HCT116 (cell line): ENCODE measurements at regions not wholly inside any gene's neighbourhood (a gene's known extent, or its start where the extent isn't known, plus 50 kb on each side); places are given as distances from the start of the nearest gene placed in this dataset.

Source experiments
- ATF3 ChIP-seq: IDR thresholded peaks from 2 replicates; pipeline ENCODE4 v1.6.1; 2012
- CTCF ChIP-seq, 3 experiments: fragments of 200-600 bp in 1 of 3; sonication (generic) in 1 of 3; IDR thresholded peaks in 2 of 3; conservative IDR thresholded peaks in 1 of 3; 2 replicates each; pipeline ENCODE4 v1.5.1; 2012 to 2017; ENCODE audit warnings: low read depth in 2 of 3, low read length in 2 of 3, antibody characterized with exemption in 1 of 3, borderline replicate concordance in 1 of 3, control low read depth in 1 of 3, mild to moderate bottlenecking in 1 of 3, mixed read lengths in 1 of 3, mixed run types in 1 of 3, moderate library complexity in 1 of 3; ENCODE audit not compliant: insufficient read depth in 1 of 3
- EZH2 ChIP-seq: fragments of 200-600 bp; sonication (generic); IDR thresholded peaks from 2 replicates; pipeline ENCODE4 v1.6.1; 2017; ENCODE audit warnings: antibody characterized with exemption, mixed run types
- EZH2phosphoT487 ChIP-seq: fragments of 200-600 bp; IDR thresholded peaks from 2 replicates; pipeline ENCODE4 v1.6.1; 2018; ENCODE audit warnings: antibody characterized with exemption, borderline replicate concordance
- MAX ChIP-seq: IDR thresholded peaks from 2 replicates; pipeline ENCODE4 v1.6.1; 2012
- POLR2A ChIP-seq: IDR thresholded peaks from 2 replicates; pipeline ENCODE4 v1.7.0; 2011; ENCODE audit warnings: borderline replicate concordance; ENCODE audit not compliant: insufficient read depth, insufficient read length; ENCODE audit errors: extremely low read depth
- RAD21 ChIP-seq: IDR thresholded peaks from 2 replicates; pipeline ENCODE4 v1.6.1; 2012; ENCODE audit warnings: low read depth, mild to moderate bottlenecking
- REST ChIP-seq: IDR thresholded peaks from 2 replicates; pipeline ENCODE4 v1.6.1; 2012; ENCODE audit warnings: low read depth
- SIN3A ChIP-seq: IDR thresholded peaks from 2 replicates; pipeline ENCODE4 v1.6.1; 2012; ENCODE audit warnings: low read depth
- SRF ChIP-seq: IDR thresholded peaks from 2 replicates; pipeline ENCODE4 v1.6.1; 2012; ENCODE audit warnings: low read depth
- ZFX ChIP-seq: fragments of 450-650 bp; IDR thresholded peaks from 2 replicates; pipeline ENCODE4 v1.6.1; 2017
- ZNF274 ChIP-seq: fragments of 200-500 bp; sonication (Bioruptor generic); IDR thresholded peaks from 2 replicates; pipeline ENCODE4 v1.6.1; 2014; ENCODE audit warnings: mild to moderate bottlenecking, low read depth, low read length, inconsistent platforms

GRCh38 chr11:10619131-10619680 is 50.7 kb upstream of the LYVE1 start:
- TF ChIP-seq CTCF (IDR thresholded peaks at IDR 0.05 in 2 of 3, conservative IDR thresholded peaks at IDR 0.05 in 1 of 3; ENCODE audit: borderline replicate concordance in 1 of 3, insufficient read depth in 1 of 3, low read depth in 2 of 3, low read length in 2 of 3) (no peak), POLR2A (no peak), EZH2 (no peak), MAX (no peak), RAD21 (no peak), REST (no peak), ATF3 (no peak), ZNF274 (no peak), EZH2phosphoT487 (no peak), ZFX (no peak), SRF (no peak), SIN3A (no peak)
